Endothelial cell of umbilical vein (primary cell): ENCODE measurements at regions not wholly inside any gene's neighbourhood (a gene's known extent, or its start where the extent isn't known, plus 50 kb on each side); places are given as distances from the start of the nearest gene placed in this dataset.

Experiments used
- BruUV-seq: library from RNA; stranded (reverse); fragments of 400-500 nt; replicated peaks from 2 replicates; lab custom pipeline; 2021; lab: Mats Ljungman, UMichigan
- CTCF ChIA-PET: fragments of 300-600, 350-600 bp; sonication (Branson Sonifier 250); formaldehyde crosslinking; loops from one replicate; lab custom pipeline; 2021; ENCODE audit warnings: antibody characterized with exemption, inconsistent platforms; lab: Charles Lee
- POLR2A ChIA-PET: fragments of 300-600, 350-600 bp; sonication (Branson Sonifier 250); formaldehyde crosslinking; loops from one replicate; lab custom pipeline; 2021; ENCODE audit warnings: antibody characterized with exemption, inconsistent platforms; lab: Charles Lee
- DNase-seq: peaks from one replicate; pipeline ENCODE4 v3.0.0-alpha.2; 2011; ENCODE audit warnings: low read depth, low spot score
- FAIRE-seq: peaks from 2 replicates; lab custom pipeline; 2011; peaks lifted over from hg19 to GRCh38; lab: Jason Lieb, UNC
- H2AFZ ChIP-seq: 2 replicates; pipeline ENCODE4 v1.6.0; 2012; ENCODE audit warnings: low read depth, low read length, control low read depth, inconsistent platforms
- H3K27ac ChIP-seq: 2 replicates; pipeline ENCODE4 v1.5.1; 2011; ENCODE audit warnings: low read depth, mild to moderate bottlenecking, control low read depth, low read length, moderate library complexity; ENCODE audit not compliant: insufficient read depth
- H3K27me3 ChIP-seq, 2 experiments: 2 replicates each; pipeline versions ENCODE4 v1.6.0 to v1.6.1; 2011; ENCODE audit warnings: low read length in 2 of 2, mixed read lengths in 1 of 2; ENCODE audit not compliant: control insufficient read depth in 2 of 2, insufficient read depth in 2 of 2
- H3K36me3 ChIP-seq, 2 experiments: 2 replicates in 1 of 2; 3 replicates in 1 of 2; pipeline ENCODE4 v1.5.1; 2011; ENCODE audit warnings: low read length in 2 of 2, mild to moderate bottlenecking in 1 of 2, moderate library complexity in 1 of 2; ENCODE audit not compliant: control insufficient read depth in 2 of 2, insufficient read depth in 2 of 2; ENCODE audit errors: extremely low read depth in 1 of 2
- H3K4me1 ChIP-seq: 3 replicates; pipeline ENCODE4 v1.5.1; 2011; ENCODE audit warnings: mild to moderate bottlenecking, low read length; ENCODE audit not compliant: control insufficient read depth, insufficient read depth; ENCODE audit errors: extremely low read depth
- H3K4me2 ChIP-seq: 2 replicates; pipeline ENCODE4 v1.6.1; 2011; ENCODE audit warnings: low read length, control low read depth, mixed read lengths; ENCODE audit not compliant: insufficient read depth
- H3K4me3 ChIP-seq, 3 experiments: fragments of 200-600 bp in 1 of 3; sonication (generic), shearing (Covaris generic) in 1 of 3; replicated peaks in 1 of 3; 2 replicates each; pipeline ENCODE4 v1.5.1; 2011 to 2016; ENCODE audit warnings: control low read depth in 3 of 3, low read length in 3 of 3, mild to moderate bottlenecking in 2 of 3, inconsistent platforms in 1 of 3, low read depth in 1 of 3, moderate library complexity in 1 of 3; ENCODE audit not compliant: insufficient read depth in 1 of 3
- H3K79me2 ChIP-seq: 2 replicates; pipeline ENCODE4 v1.6.0; 2012; ENCODE audit warnings: low read length, inconsistent platforms; ENCODE audit not compliant: control insufficient read depth, insufficient read depth
- H3K9ac ChIP-seq: replicated peaks from 2 replicates; pipeline ENCODE3; 2011; ENCODE audit warnings: low read length, control low read depth; ENCODE audit not compliant: insufficient read depth; ENCODE audit errors: extremely low read depth
- H3K9me1 ChIP-seq: replicated peaks from 3 replicates; pipeline ENCODE4 v1.6.0; 2011; ENCODE audit warnings: mild to moderate bottlenecking, low read length; ENCODE audit not compliant: control insufficient read depth, insufficient read depth; ENCODE audit errors: extremely low read depth
- H3K9me3 ChIP-seq: replicated peaks from 2 replicates; pipeline ENCODE4 v1.5.1; 2012; ENCODE audit warnings: low read length, inconsistent platforms; ENCODE audit not compliant: control insufficient read depth, insufficient read depth
- H4K20me1 ChIP-seq: replicated peaks from 2 replicates; pipeline ENCODE3; 2011; ENCODE audit warnings: mild to moderate bottlenecking, low read length; ENCODE audit not compliant: control insufficient read depth, insufficient read depth; ENCODE audit errors: extremely low read depth
- CTCF ChIP-seq, 2 donors: IDR thresholded peaks; 1 replicate in 1 of 2; 2 replicates in 1 of 2; pipeline ENCODE4 v1.5.1; 2011; ENCODE audit warnings: low read length in 2 of 2, mild to moderate bottlenecking in 2 of 2, moderate library complexity in 2 of 2, control low read depth in 1 of 2, inconsistent platforms in 1 of 2, low read depth in 1 of 2; ENCODE audit not compliant: insufficient read depth in 1 of 2; ENCODE audit errors: extremely low read depth in 1 of 2
- EZH2 ChIP-seq: IDR thresholded peaks from 2 replicates; pipeline ENCODE4 v1.6.1; 2012; ENCODE audit warnings: borderline replicate concordance, low read depth, mild to moderate bottlenecking, moderate library complexity, low read length, inconsistent platforms; ENCODE audit not compliant: severe bottlenecking
- FOS ChIP-seq: IDR thresholded peaks from 2 replicates; pipeline ENCODE4 v1.6.1; 2011; ENCODE audit warnings: mild to moderate bottlenecking, low read length, moderate library complexity, borderline replicate concordance; ENCODE audit not compliant: insufficient read depth
- GATA2 ChIP-seq: IDR thresholded peaks from 2 replicates; pipeline ENCODE4 v1.7.0; 2011; ENCODE audit warnings: low read depth, mild to moderate bottlenecking, moderate library complexity, mixed read lengths, low read length; ENCODE audit not compliant: insufficient read length, insufficient read depth
- JUN ChIP-seq: IDR thresholded peaks from 2 replicates; pipeline ENCODE4 v1.6.1; 2011; ENCODE audit warnings: borderline replicate concordance, low read depth; ENCODE audit not compliant: insufficient read length, insufficient read depth
- MAX ChIP-seq: IDR thresholded peaks from 2 replicates; pipeline ENCODE4 v1.6.1; 2011; ENCODE audit not compliant: insufficient read depth, insufficient read length
- MYC ChIP-seq: IDR thresholded peaks from one replicate; pipeline ENCODE4 v1.6.1; 2011; ENCODE audit warnings: mild to moderate bottlenecking, low read depth, low read length
- POLR2A ChIP-seq: IDR thresholded peaks from 2 replicates; pipeline ENCODE4 v1.6.1; 2012; ENCODE audit warnings: low read depth, mild to moderate bottlenecking, control low read depth, low read length
- POLR2AphosphoS5 ChIP-seq: IDR thresholded peaks from 2 replicates; pipeline ENCODE4 v1.6.1; 2012; ENCODE audit warnings: low read depth, mild to moderate bottlenecking, control low read depth, low read length, moderate library complexity; ENCODE audit not compliant: insufficient read depth
- dilution Hi-C: fragments of 300-500 bp; cut with MboI; formaldehyde crosslinking; loops from one replicate; pipeline ENCODE4 v1.15.0; 2019; ENCODE audit warnings: low sequenced_read_pairs; ENCODE audit not compliant: extremely low pct_ligation_motif_present
- intact Hi-C: fragments of 100-400 bp; cut with micrococcal nuclease; formaldehyde crosslinking; loops from one replicate; pipeline ENCODE4 v1.10.0; 2022

GRCh38 chr7:104059103-104059502 is 69.6 kb upstream of the RELN start:
- H3K9me1 ChIP-seq, result no peaks in the 10 kb centered on the region
- no TSS peak for BruUV-seq
- no peak overlapping the region for H3K4me3 ChIP-seq
- ChIA-PET POLR2A (no interaction called here), CTCF (no interaction called here)
- TF ChIP-seq JUN, result no peak
- no peak for TF ChIP-seq CTCF (IDR thresholded peaks at IDR 0.05; ENCODE audit: extremely low read depth in 1 of 2, insufficient read depth in 1 of 2, low read depth in 1 of 2, low read length in 2 of 2)
- no peak for TF ChIP-seq MYC
- TF ChIP-seq FOS, result no peak
- no peak for TF ChIP-seq GATA2
- no peak for TF ChIP-seq POLR2AphosphoS5
- peaks cover 0 to 1% of the 10 kb centered on the region in 2 experiments for H3K27me3 ChIP-seq
- no peaks in the 10 kb centered on the region for H3K9me3 ChIP-seq
- H3K4me1 ChIP-seq, result no peaks in the 10 kb centered on the region
- H3K36me3 ChIP-seq, result no peaks in the 10 kb centered on the region
- intact Hi-C loops, result no loop called here
- H4K20me1 ChIP-seq, result no peaks in the 10 kb centered on the region
- H3K9ac ChIP-seq, result no peak overlapping the region
- no peak overlapping the region for H2AFZ ChIP-seq
- H3K79me2 ChIP-seq, result no peaks in the 10 kb centered on the region
- dilution Hi-C loops, result no loop called here
- FAIRE-seq, result no peak
- no peak for DNase-seq
- no peak overlapping the region for H3K27ac ChIP-seq
- H3K4me2 ChIP-seq, result no peak overlapping the region

- ChIA-PET CTCF (interaction anchor here (0.8 kb wide), 1 partner anchor 7 kb away, joined by 3 read pairs; no protein-coding TSS in a partner anchor), POLR2A (no interaction called here)
- H4K20me1 ChIP-seq, result no peaks in the 10 kb centered on the region
- no peak overlapping the region for H2AFZ ChIP-seq
- TF ChIP-seq CTCF (IDR thresholded peaks at IDR 0.05; ENCODE audit: extremely low read depth in 1 of 2, insufficient read depth in 1 of 2, low read depth in 1 of 2, low read length in 2 of 2) (no peak), POLR2A (no peak), EZH2 (no peak), MYC (no peak), GATA2 (no peak), FOS (no peak), JUN (no peak), MAX (no peak), POLR2AphosphoS5 (no peak)
- DNase-seq (no peak), FAIRE-seq (no peak)
- H3K79me2 ChIP-seq, result no peaks in the 10 kb centered on the region
- H3K9me1 ChIP-seq, result no peaks in the 10 kb centered on the region
- H3K27me3 ChIP-seq, result peaks cover 0 to 1% of the 10 kb centered on the region in 2 experiments
- no peaks in the 10 kb centered on the region for H3K9me3 ChIP-seq
- H3K4me3 ChIP-seq, result no peak overlapping the region
- H3K4me1 ChIP-seq, result no peaks in the 10 kb centered on the region
- no peaks in the 10 kb centered on the region for H3K36me3 ChIP-seq
- BruUV-seq, result no TSS peak
- dilution Hi-C loops (no loop called here), intact Hi-C loops (no loop called here)
- no peak overlapping the region for H3K9ac ChIP-seq
- no peak overlapping the region for H3K4me2 ChIP-seq
- no peak overlapping the region for H3K27ac ChIP-seq
These were observed 64.9 kb upstream of the RELN start for GRCh38 chr7:104054362-104054761.
